ENCODE measurements at regions not wholly inside any gene's neighbourhood (a gene's known extent, or its start where the extent isn't known, plus 50 kb on each side); places are given as distances from the start of the nearest gene placed in this dataset.

GRCh38 chr9:106334081-106334480, 528.9 kb upstream of the ZNF462 start:
- no peaks in the 10 kb centered on the region for H3K36me3 ChIP-seq
- no peaks in the 10 kb centered on the region for H3K4me1 ChIP-seq
- no peaks in the 10 kb centered on the region for H3K27me3 ChIP-seq
- H3K4me3 ChIP-seq = no peak overlapping the region
- no peak for TF ChIP-seq CTCF (IDR thresholded peaks at IDR 0.05)
- H3K9me3 ChIP-seq = no peaks in the 10 kb centered on the region
- no peak for DNase-seq (ENCODE audit: low spot score)
- H3K27ac ChIP-seq = no peak overlapping the region

DNA sequence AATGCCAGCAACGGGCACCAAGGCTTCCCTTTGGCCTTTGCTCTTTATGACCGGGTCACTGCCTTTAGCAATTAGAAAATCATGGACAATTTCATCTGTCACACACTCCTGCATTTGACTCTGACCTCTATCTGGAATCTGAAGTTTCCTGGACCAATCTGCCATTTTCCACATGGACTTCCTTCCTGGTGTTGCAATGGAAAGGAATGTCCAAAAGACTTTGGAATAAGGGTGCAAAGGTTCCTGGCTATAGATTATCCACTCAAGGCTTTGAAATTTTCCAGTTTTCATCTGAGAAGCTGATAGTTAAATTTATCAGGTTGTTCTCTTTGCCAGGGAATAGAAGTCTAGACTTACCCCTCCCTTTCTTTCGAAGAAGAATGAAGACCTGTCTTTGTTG, 523.1 kb upstream of the ZNF462 start:
- DNase-seq (ENCODE audit: low spot score) = no peak
- Histone ChIP-seq H3K4me3 (no peak overlapping the region), H3K4me1 (no peaks in the 10 kb centered on the region), H3K9me3 (no peaks in the 10 kb centered on the region), H3K27me3 (no peaks in the 10 kb centered on the region), H3K36me3 (no peaks in the 10 kb centered on the region), H3K27ac (no peak overlapping the region)
- TF ChIP-seq CTCF (IDR thresholded peaks at IDR 0.05) = no peak

- no peak overlapping the region for H3K27ac ChIP-seq
- no peak overlapping the region for H3K4me3 ChIP-seq
- DNase-seq (ENCODE audit: low spot score) = no peak
- no peaks in the 10 kb centered on the region for H3K27me3 ChIP-seq
- TF ChIP-seq CTCF (IDR thresholded peaks at IDR 0.05) = no peak
- H3K36me3 ChIP-seq = no peaks in the 10 kb centered on the region
- H3K9me3 ChIP-seq = no peaks in the 10 kb centered on the region
- no peaks in the 10 kb centered on the region for H3K4me1 ChIP-seq
Observed at GRCh38 chr9:106350777-106351176, 512.2 kb upstream of the ZNF462 start.

GRCh38 chr9:106356924-106357323, 506.0 kb upstream of the ZNF462 start:
- Histone ChIP-seq H3K9me3 (no peaks in the 10 kb centered on the region), H3K4me1 (no peaks in the 10 kb centered on the region), H3K27me3 (no peaks in the 10 kb centered on the region), H3K4me3 (no peak overlapping the region), H3K27ac (no peak overlapping the region), H3K36me3 (no peaks in the 10 kb centered on the region)
- no peak for DNase-seq (ENCODE audit: low spot score)
- no peak for TF ChIP-seq CTCF (IDR thresholded peaks at IDR 0.05)

DNA sequence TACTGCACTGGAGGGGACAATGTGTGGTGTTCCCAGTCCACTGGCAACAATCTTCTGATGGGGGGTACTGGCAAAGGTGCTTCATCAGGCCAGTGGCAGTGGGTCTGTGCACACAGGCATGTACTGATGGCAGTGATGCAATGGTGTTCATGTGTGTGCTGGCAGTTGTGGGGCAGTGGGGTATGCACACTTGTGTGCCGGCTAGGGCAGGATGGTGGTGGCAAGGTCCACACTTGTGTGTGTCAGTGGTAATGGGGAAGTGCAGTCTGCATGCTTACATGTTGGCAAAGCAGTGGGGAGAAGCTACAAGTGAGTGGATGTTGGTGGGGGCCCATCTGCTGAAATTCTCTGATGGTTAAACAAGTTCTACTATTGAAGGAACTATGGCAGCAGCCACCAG, 504.6 kb upstream of the ZNF462 start:
- DNase-seq (ENCODE audit: low spot score) = no peak
- H3K36me3 ChIP-seq = no peaks in the 10 kb centered on the region
- no peak overlapping the region for H3K4me3 ChIP-seq
- no peak overlapping the region for H3K27ac ChIP-seq
- no peaks in the 10 kb centered on the region for H3K9me3 ChIP-seq
- no peaks in the 10 kb centered on the region for H3K4me1 ChIP-seq
- no peaks in the 10 kb centered on the region for H3K27me3 ChIP-seq
- no peak for TF ChIP-seq CTCF (IDR thresholded peaks at IDR 0.05)

DNA sequence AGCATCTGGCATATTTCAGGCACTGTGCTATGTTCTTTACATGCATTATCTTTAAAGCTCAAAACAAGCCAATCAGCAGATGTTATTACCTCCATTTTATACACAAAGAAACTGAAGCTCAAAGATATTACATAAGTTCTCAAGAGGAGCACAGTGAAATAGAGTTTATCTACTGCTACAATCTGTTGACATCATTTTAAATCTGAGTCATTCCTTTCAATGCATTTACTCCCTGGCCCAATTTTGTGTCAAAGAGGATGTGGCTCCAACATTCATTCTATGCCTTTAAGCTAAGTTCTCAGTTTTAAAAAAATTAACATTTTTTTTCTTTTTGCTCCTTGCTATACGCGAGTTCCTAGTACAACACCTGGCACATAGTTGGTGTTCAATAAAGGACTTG, 486.3 kb upstream of the ZNF462 start:
- H3K4me3 ChIP-seq = no peak overlapping the region
- no peak for TF ChIP-seq CTCF (IDR thresholded peaks at IDR 0.05)
- H3K9me3 ChIP-seq = peaks cover 0 to 7% of the 10 kb centered on the region in 2 donors
- no peaks in the 10 kb centered on the region for H3K4me1 ChIP-seq
- no peak overlapping the region for H3K27ac ChIP-seq
- no peak for DNase-seq (ENCODE audit: low spot score)
- H3K36me3 ChIP-seq = no peaks in the 10 kb centered on the region
- no peaks in the 10 kb centered on the region for H3K27me3 ChIP-seq

All from right atrium auricular region (tissue), 2 donors.